HG02610 (cell line): ENCODE measurements at regions not wholly inside any gene's neighbourhood (a gene's known extent, or its start where the extent isn't known, plus 50 kb on each side); places are given as distances from the start of the nearest gene placed in this dataset.

Experiments used
- ATAC-seq: cut with Tn5 transposase; IDR thresholded peaks from one replicate; pipeline ENCODE4 v1.9.1; 2021; ENCODE audit warnings: mild to moderate bottlenecking, moderate library complexity; ENCODE audit not compliant: unreplicated experiment

GRCh38 chr3:111244760-111245159 lies 173.1 kb downstream of the NECTIN3 start:
- no peak for ATAC-seq

GRCh38 chr3:111246967-111247760 lies 175.5 kb downstream of the NECTIN3 start:
- no peak for ATAC-seq

- ATAC-seq = no peak
These were observed 176.8 kb downstream of the NECTIN3 start for GRCh38 chr3:111248406-111248805.

- no peak for ATAC-seq
These were observed 177.8 kb downstream of the NECTIN3 start for GRCh38 chr3:111249421-111249820.

- ATAC-seq = no peak
These were observed 181.2 kb downstream of the NECTIN3 start for GRCh38 chr3:111252779-111253178.

GRCh38 chr3:111253733-111254132 lies 182.1 kb downstream of the NECTIN3 start:
- ATAC-seq = no peak

GRCh38 chr3:111260878-111261277 lies 189.3 kb downstream of the NECTIN3 start:
- no peak for ATAC-seq

- ATAC-seq = no peak
These were observed 198.2 kb downstream of the NECTIN3 start for GRCh38 chr3:111269777-111270176.

GRCh38 chr3:111277226-111277625 lies 205.6 kb downstream of the NECTIN3 start:
- ATAC-seq = no peak

- ATAC-seq = no peak
These were observed 207.3 kb downstream of the NECTIN3 start for GRCh38 chr3:111278959-111279358.

GRCh38 chr3:111282024-111282423 lies 210.4 kb downstream of the NECTIN3 start:
- no peak for ATAC-seq

GRCh38 chr3:111283165-111283564 lies 211.5 kb downstream of the NECTIN3 start:
- no peak for ATAC-seq

- ATAC-seq = no peak
These were observed 213.0 kb downstream of the NECTIN3 start for GRCh38 chr3:111284503-111285183.

GRCh38 chr3:111285184-111285538 lies 213.5 kb downstream of the NECTIN3 start:
- ATAC-seq = no peak

GRCh38 chr3:111285694-111286093 lies 214.1 kb downstream of the NECTIN3 start:
- ATAC-seq = no peak

GRCh38 chr3:111286746-111287145 lies 215.1 kb downstream of the NECTIN3 start:
- no peak for ATAC-seq

- no peak for ATAC-seq
These were observed 220.5 kb downstream of the NECTIN3 start for GRCh38 chr3:111292117-111292516.

- no peak for ATAC-seq
These were observed 227.6 kb downstream of the NECTIN3 start for GRCh38 chr3:111299192-111299615.

GRCh38 chr3:111301238-111301798 lies 229.7 kb downstream of the NECTIN3 start:
- no peak for ATAC-seq

GRCh38 chr3:111302063-111302462 lies 230.4 kb downstream of the NECTIN3 start:
- no peak for ATAC-seq

- ATAC-seq = no peak
These were observed 232.1 kb downstream of the NECTIN3 start for GRCh38 chr3:111303760-111304159.

- no peak for ATAC-seq
These were observed 234.3 kb upstream of the CD96 start for GRCh38 chr3:111307676-111308075.
